Activated CD4-positive, alpha-beta T cell treated with anti-CD3 and anti-CD28 coated beads, Interleukin-2, amount 10 ng/mL, durations not matched to agents 24 days and 14 days (primary cell): ENCODE measurements at regions not wholly inside any gene's neighbourhood (a gene's known extent, or its start where the extent isn't known, plus 50 kb on each side); places are given as distances from the start of the nearest gene placed in this dataset.

ENCODE experiments used
- DNase-seq: peaks from one replicate; pipeline ENCODE4 v3.0.0; 2022
- H3K27ac Mint-ChIP-seq: one replicate; pipeline ENCODE4 v1.8.0; 2022; ENCODE audit warnings: mild to moderate bottlenecking, mixed read lengths
- H3K27me3 Mint-ChIP-seq: one replicate; pipeline ENCODE4 v1.8.0; 2022; ENCODE audit warnings: mixed read lengths
- H3K36me3 Mint-ChIP-seq: one replicate; pipeline ENCODE4 v1.8.0; 2022; ENCODE audit warnings: low read depth, mild to moderate bottlenecking, mixed read lengths
- H3K4me1 Mint-ChIP-seq: one replicate; pipeline ENCODE4 v1.8.0; 2021; ENCODE audit warnings: mixed read lengths
- H3K4me3 Mint-ChIP-seq: one replicate; pipeline ENCODE4 v1.8.0; 2022; ENCODE audit warnings: mild to moderate bottlenecking, moderate library complexity, mixed read lengths
- H3K9me3 Mint-ChIP-seq: one replicate; pipeline ENCODE4 v1.8.0; 2021; ENCODE audit warnings: mixed read lengths
- intact Hi-C: fragments of 100-400 bp; cut with micrococcal nuclease; formaldehyde crosslinking; loops from one replicate; pipeline ENCODE4 v1.15.1; 2023

- Mint-ChIP-seq H3K36me3 (no peaks in the 10 kb centered on the region), H3K9me3 (no peaks in the 10 kb centered on the region), H3K4me3 (peak overlapping the region; percentile 71), H3K27ac (no peak overlapping the region), H3K27me3 (no peaks in the 10 kb centered on the region), H3K4me1 (peaks cover 56% of the 10 kb centered on the region)
- intact Hi-C loops: loop anchor here (5.0 kb wide), 4 partner anchors 76 to 324 kb away; partner anchors contain the start of gene LEF1
- DNase-seq: peak; percentile 74
Measured at GRCh38 chr4:108355902-108356535, 187.3 kb upstream of the LEF1 start.

DNA sequence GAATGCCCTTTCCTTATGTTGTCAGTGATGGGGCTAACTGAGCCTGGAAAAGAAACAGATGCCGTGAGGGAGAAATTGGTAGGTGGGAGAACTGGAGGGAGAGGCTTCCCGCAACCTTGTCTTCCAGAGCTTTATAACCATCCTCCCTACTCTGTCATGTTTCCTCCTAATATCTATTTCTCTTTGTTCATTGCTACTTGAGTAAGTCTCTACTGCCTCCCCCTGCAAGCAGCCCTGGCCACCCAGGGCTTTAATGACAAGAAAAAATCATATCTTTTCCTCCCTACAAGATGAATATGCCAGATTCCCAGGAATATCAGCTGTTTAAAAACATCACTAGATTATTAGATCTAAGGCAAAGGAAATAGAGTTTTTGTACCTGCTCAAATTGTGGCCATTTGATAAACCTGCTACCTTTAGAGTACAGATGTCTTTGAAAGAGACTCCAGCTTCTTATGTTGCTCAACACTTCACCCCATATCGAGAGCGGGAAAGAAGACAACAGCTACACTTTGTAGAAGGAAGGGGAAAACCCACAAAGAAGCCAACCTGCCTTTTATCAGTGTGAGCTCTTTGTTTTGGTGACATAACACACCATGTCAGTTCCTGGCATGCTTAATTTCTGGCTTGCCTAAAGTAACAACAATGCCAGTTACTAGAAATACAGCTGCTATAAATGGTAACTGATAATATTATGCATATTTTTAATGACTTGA lies 186.6 kb upstream of the LEF1 start:
- no peaks in the 10 kb centered on the region for H3K9me3 Mint-ChIP-seq
- peak; percentile 88 for DNase-seq
- intact Hi-C loops: loop anchor here (5.0 kb wide), 4 partner anchors 77 to 323 kb away; partner anchors contain the start of gene LEF1
- no peaks in the 10 kb centered on the region for H3K36me3 Mint-ChIP-seq
- peak overlapping the region; percentile 26 for H3K27ac Mint-ChIP-seq
- H3K4me1 Mint-ChIP-seq: peaks cover 49% of the 10 kb centered on the region
- H3K27me3 Mint-ChIP-seq: no peaks in the 10 kb centered on the region
- peak overlapping the region; percentile 71 for H3K4me3 Mint-ChIP-seq

GRCh38 chr4:108352664-108353308 lies 184.1 kb upstream of the LEF1 start:
- Mint-ChIP-seq H3K4me3 (no peak overlapping the region), H3K4me1 (peaks cover 33% of the 10 kb centered on the region), H3K27ac (no peak overlapping the region), H3K9me3 (no peaks in the 10 kb centered on the region), H3K27me3 (no peaks in the 10 kb centered on the region), H3K36me3 (no peaks in the 10 kb centered on the region)
- DNase-seq: no peak
- intact Hi-C loops: no loop called here

GRCh38 chr4:108351791-108352190 lies 183.1 kb upstream of the LEF1 start:
- H3K36me3 Mint-ChIP-seq: no peaks in the 10 kb centered on the region
- intact Hi-C loops: no loop called here
- H3K27ac Mint-ChIP-seq: no peak overlapping the region
- no peak overlapping the region for H3K4me3 Mint-ChIP-seq
- H3K4me1 Mint-ChIP-seq: peaks cover 27% of the 10 kb centered on the region
- no peaks in the 10 kb centered on the region for H3K9me3 Mint-ChIP-seq
- no peak for DNase-seq
- no peaks in the 10 kb centered on the region for H3K27me3 Mint-ChIP-seq

GRCh38 chr4:108350332-108350731 lies 181.6 kb upstream of the LEF1 start:
- H3K4me1 Mint-ChIP-seq: peaks cover 27% of the 10 kb centered on the region
- no peaks in the 10 kb centered on the region for H3K27me3 Mint-ChIP-seq
- H3K9me3 Mint-ChIP-seq: no peaks in the 10 kb centered on the region
- no peak for DNase-seq
- intact Hi-C loops: no loop called here
- no peak overlapping the region for H3K4me3 Mint-ChIP-seq
- no peaks in the 10 kb centered on the region for H3K36me3 Mint-ChIP-seq
- no peak overlapping the region for H3K27ac Mint-ChIP-seq

DNA sequence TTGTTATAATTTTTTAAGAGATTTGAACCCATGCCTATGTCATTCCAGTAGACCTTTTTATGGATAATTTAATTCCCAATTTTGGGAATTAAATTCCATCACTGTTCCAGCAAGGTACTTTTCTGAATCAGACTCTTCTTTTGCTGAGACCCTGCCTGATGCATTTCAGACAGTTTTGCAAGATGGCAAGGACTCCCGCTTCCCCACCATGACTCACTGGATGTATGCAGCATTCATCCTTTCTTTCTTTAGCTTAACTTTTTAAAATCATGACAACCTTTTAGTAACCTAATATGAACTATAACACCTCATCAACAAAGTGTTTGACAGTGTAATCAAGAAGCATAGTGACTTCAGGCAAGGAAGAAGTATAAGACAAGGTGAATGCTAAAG lies 178.1 kb upstream of the LEF1 start:
- intact Hi-C loops: no loop called here
- Mint-ChIP-seq H3K4me3 (no peak overlapping the region), H3K27me3 (no peaks in the 10 kb centered on the region), H3K27ac (no peak overlapping the region), H3K36me3 (no peaks in the 10 kb centered on the region), H3K4me1 (peaks cover 33% of the 10 kb centered on the region), H3K9me3 (no peaks in the 10 kb centered on the region)
- DNase-seq: no peak

- no peak for DNase-seq
- H3K9me3 Mint-ChIP-seq: no peaks in the 10 kb centered on the region
- H3K36me3 Mint-ChIP-seq: no peaks in the 10 kb centered on the region
- H3K4me1 Mint-ChIP-seq: peaks cover 35% of the 10 kb centered on the region
- no peaks in the 10 kb centered on the region for H3K27me3 Mint-ChIP-seq
- peak overlapping the region; percentile 7 for H3K4me3 Mint-ChIP-seq
- no peak overlapping the region for H3K27ac Mint-ChIP-seq
- intact Hi-C loops: no loop called here
Measured at GRCh38 chr4:108345862-108346817, 177.4 kb upstream of the LEF1 start.

- H3K36me3 Mint-ChIP-seq: no peaks in the 10 kb centered on the region
- intact Hi-C loops: no loop called here
- H3K4me3 Mint-ChIP-seq: peak overlapping the region; percentile 37
- no peaks in the 10 kb centered on the region for H3K27me3 Mint-ChIP-seq
- H3K4me1 Mint-ChIP-seq: peaks cover 38% of the 10 kb centered on the region
- peak; percentile 86 for DNase-seq
- H3K9me3 Mint-ChIP-seq: no peaks in the 10 kb centered on the region
- H3K27ac Mint-ChIP-seq: peak overlapping the region; percentile 72
Measured at GRCh38 chr4:108342325-108342970, 173.7 kb upstream of the LEF1 start.

GRCh38 chr4:108337923-108338322 lies 169.2 kb upstream of the LEF1 start:
- peaks cover 15% of the 10 kb centered on the region for H3K4me1 Mint-ChIP-seq
- H3K36me3 Mint-ChIP-seq: no peaks in the 10 kb centered on the region
- no peak for DNase-seq
- intact Hi-C loops: no loop called here
- no peak overlapping the region for H3K27ac Mint-ChIP-seq
- H3K4me3 Mint-ChIP-seq: no peak overlapping the region
- H3K9me3 Mint-ChIP-seq: no peaks in the 10 kb centered on the region
- H3K27me3 Mint-ChIP-seq: peaks cover 5% of the 10 kb centered on the region

- Mint-ChIP-seq H3K36me3 (no peaks in the 10 kb centered on the region), H3K9me3 (no peaks in the 10 kb centered on the region), H3K4me3 (no peak overlapping the region), H3K4me1 (peaks cover 4% of the 10 kb centered on the region), H3K27me3 (peaks cover 12% of the 10 kb centered on the region), H3K27ac (no peak overlapping the region)
- no peak for DNase-seq
- intact Hi-C loops: no loop called here
Measured at GRCh38 chr4:108336076-108336475, 167.3 kb upstream of the LEF1 start.

- no peak for DNase-seq
- H3K4me3 Mint-ChIP-seq: no peak overlapping the region
Measured at GRCh38 chr4:108335081-108335480, 166.3 kb upstream of the LEF1 start.

DNA sequence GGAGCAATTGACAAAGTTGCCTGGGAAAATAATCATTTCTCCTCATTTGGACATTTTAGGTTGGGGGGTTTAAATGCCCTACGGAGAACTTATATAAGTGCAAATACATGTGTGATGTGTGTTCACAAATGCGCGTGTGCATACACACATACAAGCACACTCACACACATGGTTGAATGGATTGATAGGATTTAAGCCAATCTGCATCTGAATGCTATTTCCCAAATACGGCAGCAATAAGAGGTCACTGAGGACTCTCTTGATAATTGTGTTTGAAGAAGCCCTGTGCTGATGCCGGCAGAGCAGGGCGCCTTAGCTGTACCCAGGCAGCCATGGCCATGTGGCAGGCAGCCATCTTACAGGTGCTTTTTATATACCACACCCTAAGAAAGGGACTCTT lies 165.3 kb upstream of the LEF1 start:
- Mint-ChIP-seq H3K27me3 (peaks cover 18% of the 10 kb centered on the region), H3K27ac (no peak overlapping the region), H3K4me3 (no peak overlapping the region), H3K9me3 (peaks cover 4% of the 10 kb centered on the region), H3K4me1 (peaks cover 4% of the 10 kb centered on the region), H3K36me3 (no peaks in the 10 kb centered on the region)
- intact Hi-C loops: no loop called here
- no peak for DNase-seq

More at GRCh38 chr4:108335081-108335480, 166.3 kb upstream of the LEF1 start:
- Mint-ChIP-seq H3K27me3 (peaks cover 15% of the 10 kb centered on the region), H3K27ac (no peak overlapping the region), H3K4me1 (peaks cover 4% of the 10 kb centered on the region), H3K9me3 (no peaks in the 10 kb centered on the region), H3K36me3 (no peaks in the 10 kb centered on the region)
- intact Hi-C loops: no loop called here

DNA sequence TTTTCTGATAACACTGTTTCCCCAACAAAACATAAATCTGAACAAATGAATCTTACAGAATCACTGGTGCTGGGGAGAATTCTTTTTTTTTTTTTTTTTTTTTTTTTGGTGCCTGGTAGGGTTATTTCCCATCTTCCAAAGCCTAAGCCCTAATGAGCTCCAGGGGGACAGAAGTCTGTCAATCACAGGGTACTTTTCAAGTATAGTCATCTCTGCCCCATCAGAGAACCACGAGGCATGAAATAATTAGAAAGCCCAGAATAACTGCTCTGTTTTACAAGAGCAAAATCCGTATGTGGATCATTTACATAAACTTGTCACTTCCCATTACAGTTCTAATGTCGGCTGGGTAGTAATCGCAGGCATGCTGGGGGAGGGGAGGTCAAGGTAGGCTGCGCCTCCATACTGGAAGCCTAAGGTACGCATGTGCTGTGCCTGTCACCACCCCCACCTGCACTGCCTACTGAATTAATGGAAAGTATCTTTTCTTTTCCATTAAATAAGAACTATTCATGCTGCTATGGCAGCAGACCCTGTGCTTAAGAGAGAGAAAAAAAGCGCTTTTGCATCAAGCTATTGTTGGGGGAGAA lies 164.7 kb upstream of the LEF1 start:
- Mint-ChIP-seq H3K27me3 (peaks cover 23% of the 10 kb centered on the region), H3K4me1 (peaks cover 10% of the 10 kb centered on the region), H3K4me3 (no peak overlapping the region), H3K36me3 (peaks cover 2% of the 10 kb centered on the region), H3K27ac (no peak overlapping the region), H3K9me3 (peaks cover 10% of the 10 kb centered on the region)
- intact Hi-C loops: no loop called here
- DNase-seq: no peak
